NCI-H1930 (cell line): ENCODE measurements at regions not wholly inside any gene's neighbourhood (a gene's known extent, or its start where the extent isn't known, plus 50 kb on each side); places are given as distances from the start of the nearest gene placed in this dataset.

ENCODE experiments used
- DNase-seq, 2 experiments: peaks; one replicate each; lab custom pipeline; 2025; lab: John Stamatoyannopoulos, UW

- no peak for DNase-seq
Observed at GRCh38 chr16:51430716-51431369, 279.8 kb upstream of the SALL1 start.

GRCh38 chr16:51429041-51429440 lies 278.0 kb upstream of the SALL1 start:
- no peak for DNase-seq

- no peak for DNase-seq
Observed at GRCh38 chr16:51427085-51427484, 276.0 kb upstream of the SALL1 start.

- no peak for DNase-seq
Observed at GRCh38 chr16:51426276-51426675, 275.2 kb upstream of the SALL1 start.

GRCh38 chr16:51420247-51420646 lies 269.2 kb upstream of the SALL1 start:
- DNase-seq: no peak

- no peak for DNase-seq
Observed at GRCh38 chr16:51419768-51420167, 268.7 kb upstream of the SALL1 start.

- DNase-seq: no peak
Observed at GRCh38 chr16:51418258-51418657, 267.2 kb upstream of the SALL1 start.

GRCh38 chr16:51416926-51417325 lies 265.9 kb upstream of the SALL1 start:
- DNase-seq: no peak

- DNase-seq: no peak
Observed at GRCh38 chr16:51410125-51410524, 259.1 kb upstream of the SALL1 start.

GRCh38 chr16:51409001-51409675 lies 258.1 kb upstream of the SALL1 start:
- DNase-seq: no peak

- no peak for DNase-seq
Observed at GRCh38 chr16:51408357-51408756, 257.3 kb upstream of the SALL1 start.

- no peak for DNase-seq
Observed at GRCh38 chr16:51407921-51408320, 256.9 kb upstream of the SALL1 start.

- no peak for DNase-seq
Observed at GRCh38 chr16:51407199-51407598, 256.1 kb upstream of the SALL1 start.

GRCh38 chr16:51405361-51405760 lies 254.3 kb upstream of the SALL1 start:
- DNase-seq: no peak

- no peak for DNase-seq
Observed at GRCh38 chr16:51404386-51404785, 253.3 kb upstream of the SALL1 start.

GRCh38 chr16:51402785-51403184 lies 251.7 kb upstream of the SALL1 start:
- no peak for DNase-seq

GRCh38 chr16:51402298-51402697 lies 251.2 kb upstream of the SALL1 start:
- DNase-seq: no peak

GRCh38 chr16:51401673-51402072 lies 250.6 kb upstream of the SALL1 start:
- no peak for DNase-seq

GRCh38 chr16:51399908-51400670 lies 249.0 kb upstream of the SALL1 start:
- no peak for DNase-seq

- DNase-seq: no peak
Observed at GRCh38 chr16:51394421-51394820, 243.4 kb upstream of the SALL1 start.

- no peak for DNase-seq
Observed at GRCh38 chr16:51393381-51394005, 242.4 kb upstream of the SALL1 start.

GRCh38 chr16:51392521-51393187 lies 241.6 kb upstream of the SALL1 start:
- no peak for DNase-seq
